Caco-2 (cell line): ENCODE measurements at regions not wholly inside any gene's neighbourhood (a gene's known extent, or its start where the extent isn't known, plus 50 kb on each side); places are given as distances from the start of the nearest gene placed in this dataset.

Source experiments
- BruUV-seq: library from RNA; stranded (reverse); fragments of 400-500 nt; replicated peaks from 2 replicates; lab custom pipeline; 2021; lab: Mats Ljungman, UMichigan
- CTCF ChIA-PET: fragments of 300-600 bp; sonication (Branson Sonifier 250); formaldehyde crosslinking; loops from one replicate; lab custom pipeline; 2022; ENCODE audit warnings: antibody characterized with exemption; lab: Charles Lee
- POLR2A ChIA-PET: fragments of 300-600 bp; sonication (Branson Sonifier 250); formaldehyde crosslinking; loops from one replicate; lab custom pipeline; 2022; ENCODE audit warnings: antibody characterized with exemption; lab: Charles Lee
- DNase-seq, 2 experiments: peaks; one replicate each; pipeline versions ENCODE4 v3.0.0 to v3.0.0-alpha.2; 2020 to 2022
- H3K27me3 ChIP-seq: replicated peaks from 2 replicates; pipeline ENCODE4 v1.6.0; 2011; ENCODE audit warnings: low read length; ENCODE audit not compliant: control insufficient read depth, insufficient read depth
- H3K36me3 ChIP-seq: 2 replicates; pipeline ENCODE4 v1.5.1; 2011; ENCODE audit warnings: low read length; ENCODE audit not compliant: control insufficient read depth, insufficient read depth
- H3K4me1 ChIP-seq: fragments of 250-450 bp; sonication (Bioruptor Pico); 2 replicates; pipeline ENCODE4 v1.5.1; 2020; ENCODE audit warnings: mild to moderate bottlenecking
- H3K4me3 ChIP-seq: 2 replicates; pipeline ENCODE4 v1.5.1; 2011; ENCODE audit warnings: low read depth, mild to moderate bottlenecking, control low read depth, low read length
- H3K9me3 ChIP-seq: fragments of 250-450 bp; sonication (Bioruptor Pico); 2 replicates; pipeline ENCODE4 v1.5.1; 2020; ENCODE audit warnings: mild to moderate bottlenecking, moderate library complexity
- H3K27ac Mint-ChIP-seq: one replicate; pipeline ENCODE4 v1.8.0; 2022; ENCODE audit warnings: mixed read lengths; ENCODE audit not compliant: unreplicated experiment
- H3K27me3 Mint-ChIP-seq: one replicate; pipeline ENCODE4 v1.8.0; 2022; ENCODE audit warnings: mixed read lengths; ENCODE audit not compliant: insufficient read depth, unreplicated experiment
- H3K36me3 Mint-ChIP-seq: one replicate; pipeline ENCODE4 v1.8.0; 2022; ENCODE audit warnings: mild to moderate bottlenecking, mixed read lengths; ENCODE audit not compliant: insufficient read depth, unreplicated experiment
- H3K4me1 Mint-ChIP-seq: one replicate; pipeline ENCODE4 v1.8.0; 2022; ENCODE audit warnings: low read depth, mixed read lengths; ENCODE audit not compliant: unreplicated experiment
- H3K4me3 Mint-ChIP-seq: one replicate; pipeline ENCODE4 v1.8.0; 2022; ENCODE audit warnings: mild to moderate bottlenecking, moderate library complexity, mixed read lengths; ENCODE audit not compliant: unreplicated experiment
- H3K9me3 Mint-ChIP-seq: one replicate; pipeline ENCODE4 v1.8.0; 2022; ENCODE audit warnings: mixed read lengths; ENCODE audit not compliant: unreplicated experiment
- intact Hi-C: fragments of 100-400 bp; cut with micrococcal nuclease; formaldehyde crosslinking; loops from one replicate; pipeline ENCODE4 v1.10.0; 2022; ENCODE audit not compliant: unreplicated experiment
- TF ChIP-seq, protein P1 (sequence below), 2 experiments: fragments of 200-600 bp in 1 of 2; IDR thresholded peaks; 1 replicate in 1 of 2; 2 replicates in 1 of 2; pipeline versions ENCODE4 v1.5.1 to v1.8.0; 2011 to 2022; ENCODE audit warnings: antibody characterized with exemption in 1 of 2, control low read depth in 1 of 2, inconsistent platforms in 1 of 2, low read depth in 1 of 2, low read length in 1 of 2, mild to moderate bottlenecking in 1 of 2, moderate library complexity in 1 of 2; ENCODE audit not compliant: insufficient read depth in 1 of 2, severe bottlenecking in 1 of 2, unreplicated experiment in 1 of 2

- DNase-seq: no peak
- TF ChIP-seq, protein P1, sequence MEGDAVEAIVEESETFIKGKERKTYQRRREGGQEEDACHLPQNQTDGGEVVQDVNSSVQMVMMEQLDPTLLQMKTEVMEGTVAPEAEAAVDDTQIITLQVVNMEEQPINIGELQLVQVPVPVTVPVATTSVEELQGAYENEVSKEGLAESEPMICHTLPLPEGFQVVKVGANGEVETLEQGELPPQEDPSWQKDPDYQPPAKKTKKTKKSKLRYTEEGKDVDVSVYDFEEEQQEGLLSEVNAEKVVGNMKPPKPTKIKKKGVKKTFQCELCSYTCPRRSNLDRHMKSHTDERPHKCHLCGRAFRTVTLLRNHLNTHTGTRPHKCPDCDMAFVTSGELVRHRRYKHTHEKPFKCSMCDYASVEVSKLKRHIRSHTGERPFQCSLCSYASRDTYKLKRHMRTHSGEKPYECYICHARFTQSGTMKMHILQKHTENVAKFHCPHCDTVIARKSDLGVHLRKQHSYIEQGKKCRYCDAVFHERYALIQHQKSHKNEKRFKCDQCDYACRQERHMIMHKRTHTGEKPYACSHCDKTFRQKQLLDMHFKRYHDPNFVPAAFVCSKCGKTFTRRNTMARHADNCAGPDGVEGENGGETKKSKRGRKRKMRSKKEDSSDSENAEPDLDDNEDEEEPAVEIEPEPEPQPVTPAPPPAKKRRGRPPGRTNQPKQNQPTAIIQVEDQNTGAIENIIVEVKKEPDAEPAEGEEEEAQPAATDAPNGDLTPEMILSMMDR (IDR thresholded peaks at IDR 0.05; ENCODE audit: insufficient read depth in 1 of 2, low read depth in 1 of 2, low read length in 1 of 2, severe bottlenecking in 1 of 2, unreplicated experiment in 1 of 2): no peak
- intact Hi-C loops: no loop called here
- ChIA-PET POLR2A (no interaction called here), CTCF (no interaction called here)
- Mint-ChIP-seq H3K27ac (no peak overlapping the region), H3K4me1 (no peaks in the 10 kb centered on the region), H3K4me3 (no peak overlapping the region), H3K9me3 (no peaks in the 10 kb centered on the region), H3K27me3 (peaks cover 7% of the 10 kb centered on the region), H3K36me3 (no peaks in the 10 kb centered on the region)
- H3K9me3 ChIP-seq: no peaks in the 10 kb centered on the region
- no TSS peak for BruUV-seq
- no peak overlapping the region for H3K4me3 ChIP-seq
- H3K36me3 ChIP-seq: no peaks in the 10 kb centered on the region
- H3K27me3 ChIP-seq: no peaks in the 10 kb centered on the region; the same call in 1 of the 2 replicates
- no peaks in the 10 kb centered on the region for H3K4me1 ChIP-seq
Measured at GRCh38 chr6:156694679-156695078, 82.5 kb upstream of the ARID1B start.

DNA sequence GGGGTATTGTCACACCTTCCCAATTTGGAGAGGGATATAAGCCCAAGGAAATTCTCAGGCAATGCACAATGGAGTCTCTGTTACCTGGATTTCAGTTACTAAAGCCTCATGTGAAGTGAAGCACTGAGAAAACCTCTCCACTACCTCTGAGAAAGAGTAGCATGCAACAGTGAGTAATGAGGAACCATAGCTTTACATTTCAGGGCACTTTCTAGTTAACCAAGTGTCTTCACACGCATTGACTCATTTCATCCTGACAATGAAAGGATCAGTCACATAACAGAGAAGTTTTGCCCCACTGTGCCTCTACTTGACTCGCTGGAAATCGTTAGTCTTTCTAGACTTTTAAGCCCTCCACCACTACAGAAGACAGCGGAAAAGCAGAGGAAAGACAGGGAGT is 86.2 kb upstream of the ARID1B start:
- H3K36me3 Mint-ChIP-seq: no peaks in the 10 kb centered on the region
- no peaks in the 10 kb centered on the region; the same call in 1 of the 2 replicates for H3K27me3 ChIP-seq
- no peaks in the 10 kb centered on the region for H3K9me3 Mint-ChIP-seq
- DNase-seq: no peak
- no peaks in the 10 kb centered on the region; the same call in 1 of the 2 replicates for H3K4me1 ChIP-seq
- intact Hi-C loops: no loop called here
- H3K4me3 ChIP-seq: no peak overlapping the region
- no TSS peak for BruUV-seq
- POLR2A ChIA-PET: no interaction called here
- peaks cover 3% of the 10 kb centered on the region for H3K27me3 Mint-ChIP-seq
- H3K9me3 ChIP-seq: no peaks in the 10 kb centered on the region
- CTCF ChIA-PET: interaction anchor here (0.6 kb wide), 1 partner anchor 820 kb away, joined by 3 read pairs; no protein-coding TSS in a partner anchor
- H3K4me1 Mint-ChIP-seq: peaks cover 12% of the 10 kb centered on the region
- no peak overlapping the region for H3K4me3 Mint-ChIP-seq
- H3K27ac Mint-ChIP-seq: no peak overlapping the region
- TF ChIP-seq, protein P1 (IDR thresholded peaks at IDR 0.05; ENCODE audit: insufficient read depth in 1 of 2, low read depth in 1 of 2, low read length in 1 of 2, severe bottlenecking in 1 of 2, unreplicated experiment in 1 of 2): no peak
- H3K36me3 ChIP-seq: no peaks in the 10 kb centered on the region

DNA sequence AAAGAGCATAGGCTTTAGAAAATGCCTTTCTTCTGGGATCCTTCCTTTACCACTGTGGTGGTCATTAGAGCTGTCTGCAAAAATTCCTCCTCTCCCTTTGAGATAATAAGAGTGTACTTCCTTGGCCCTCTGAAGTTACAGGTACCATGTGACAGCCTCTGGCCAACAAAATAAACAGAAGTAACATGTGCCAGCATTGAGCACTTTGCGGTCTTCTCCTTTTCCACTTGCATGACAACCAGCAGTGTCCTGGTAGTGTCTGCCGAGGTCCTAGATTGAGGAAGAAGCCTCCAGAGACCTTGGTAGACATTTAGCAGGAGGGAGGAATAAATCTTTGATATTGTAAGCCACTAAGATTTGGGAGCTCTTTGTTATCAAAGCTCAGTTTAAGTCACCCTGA is 87.5 kb upstream of the ARID1B start:
- H3K4me1 ChIP-seq: no peaks in the 10 kb centered on the region; the same call in 1 of the 2 replicates
- POLR2A ChIA-PET: no interaction called here
- intact Hi-C loops: no loop called here
- H3K27me3 Mint-ChIP-seq: peaks cover 3% of the 10 kb centered on the region
- H3K4me3 ChIP-seq: no peak overlapping the region
- TF ChIP-seq, protein P1 (IDR thresholded peaks at IDR 0.05; ENCODE audit: insufficient read depth in 1 of 2, low read depth in 1 of 2, low read length in 1 of 2, severe bottlenecking in 1 of 2, unreplicated experiment in 1 of 2): no peak
- no peaks in the 10 kb centered on the region for H3K9me3 Mint-ChIP-seq
- H3K27me3 ChIP-seq: no peaks in the 10 kb centered on the region; the same call in 1 of the 2 replicates
- no peaks in the 10 kb centered on the region for H3K9me3 ChIP-seq
- CTCF ChIA-PET: no interaction called here
- DNase-seq: no peak
- peaks cover 17% of the 10 kb centered on the region for H3K4me1 Mint-ChIP-seq
- H3K27ac Mint-ChIP-seq: no peak overlapping the region
- no peaks in the 10 kb centered on the region for H3K36me3 ChIP-seq
- no TSS peak for BruUV-seq
- no peaks in the 10 kb centered on the region for H3K36me3 Mint-ChIP-seq
- no peak overlapping the region for H3K4me3 Mint-ChIP-seq
